Liver (tissue), 8 donors: ENCODE measurements at regions not wholly inside any gene's neighbourhood (a gene's known extent, or its start where the extent isn't known, plus 50 kb on each side); places are given as distances from the start of the nearest gene placed in this dataset.

ENCODE experiments used
- DNase-seq: peaks from one replicate; pipeline ENCODE4 v3.0.0-alpha.2; 2017; ENCODE audit warnings: low spot score
- H3K27ac ChIP-seq, 2 donors: one replicate each; pipeline ENCODE4 v1.7.0; 2013; ENCODE audit warnings: inconsistent platforms in 2 of 2, low read length in 2 of 2, control low read depth in 1 of 2, low read depth in 1 of 2, mild to moderate bottlenecking in 1 of 2
- H3K27me3 ChIP-seq, 4 donors: one replicate each; pipeline versions ENCODE4 v1.6.1 to v1.7.0; 2013; ENCODE audit warnings: low read length in 3 of 4, inconsistent platforms in 1 of 4, mild to moderate bottlenecking in 1 of 4, moderate library complexity in 1 of 4; ENCODE audit not compliant: control insufficient read depth in 4 of 4, insufficient read depth in 4 of 4
- H3K36me3 ChIP-seq, 4 donors: one replicate each; pipeline versions ENCODE4 v1.6.1 to v1.7.0; 2013; ENCODE audit warnings: low read length in 3 of 4, mild to moderate bottlenecking in 3 of 4, low read depth in 1 of 4, moderate library complexity in 1 of 4; ENCODE audit not compliant: control insufficient read depth in 4 of 4, insufficient read depth in 3 of 4
- H3K4me1 ChIP-seq, 4 donors: one replicate each; pipeline versions ENCODE4 v1.6.1 to v1.7.0; 2013; ENCODE audit warnings: low read length in 3 of 4, mild to moderate bottlenecking in 3 of 4, moderate library complexity in 1 of 4; ENCODE audit not compliant: control insufficient read depth in 4 of 4, insufficient read depth in 4 of 4
- H3K4me3 ChIP-seq, 3 donors: one replicate each; pipeline versions ENCODE4 v1.6.1 to v1.7.0; 2013; ENCODE audit warnings: low read length in 3 of 3, control low read depth in 1 of 3, low read depth in 1 of 3, mild to moderate bottlenecking in 1 of 3
- H3K9ac ChIP-seq, 2 donors: one replicate each; pipeline ENCODE4 v1.7.0; 2013; ENCODE audit warnings: low read length in 2 of 2, mild to moderate bottlenecking in 2 of 2, moderate library complexity in 2 of 2, control low read depth in 1 of 2, low read depth in 1 of 2
- H3K9me3 ChIP-seq, 4 donors: one replicate each; pipeline versions ENCODE4 v1.6.1 to v1.7.0; 2013; ENCODE audit warnings: low read length in 3 of 4; ENCODE audit not compliant: control insufficient read depth in 4 of 4
- ATF3 ChIP-seq: IDR thresholded peaks from 2 replicates; pipeline ENCODE4 v1.6.1; 2016; ENCODE audit warnings: antibody characterized with exemption
- EGR1 ChIP-seq, 2 donors: IDR thresholded peaks; 2 replicates each; pipeline ENCODE4 v1.6.1; 2016 to 2018; ENCODE audit warnings: antibody characterized with exemption in 2 of 2, low read depth in 2 of 2
- FOXA1 ChIP-seq: IDR thresholded peaks from 2 replicates; pipeline ENCODE4 v1.6.1; 2016; ENCODE audit warnings: antibody characterized with exemption
- FOXA2 ChIP-seq: IDR thresholded peaks from 2 replicates; pipeline ENCODE4 v1.6.1; 2016; ENCODE audit warnings: antibody characterized with exemption
- HNF4G ChIP-seq: IDR thresholded peaks from 2 replicates; pipeline ENCODE4 v1.6.1; 2016; ENCODE audit warnings: antibody characterized with exemption
- JUND ChIP-seq, 2 donors: IDR thresholded peaks; 2 replicates each; pipeline ENCODE4 v1.6.1; 2016; ENCODE audit warnings: antibody characterized with exemption in 2 of 2
- NR2F2 ChIP-seq: IDR thresholded peaks from 2 replicates; pipeline ENCODE4 v1.6.1; 2016; ENCODE audit warnings: antibody characterized with exemption
- RAD21 ChIP-seq, 2 donors: IDR thresholded peaks; 2 replicates each; pipeline ENCODE4 v1.6.1; 2016; ENCODE audit warnings: antibody characterized with exemption in 2 of 2, mild to moderate bottlenecking in 2 of 2
- RXRA ChIP-seq, 2 donors: IDR thresholded peaks; 2 replicates each; pipeline ENCODE4 v1.6.1; 2017 to 2018; ENCODE audit warnings: antibody characterized with exemption in 2 of 2, mild to moderate bottlenecking in 1 of 2
- SP1 ChIP-seq: IDR thresholded peaks from 2 replicates; pipeline ENCODE4 v1.6.1; 2018; ENCODE audit warnings: antibody characterized with exemption, mild to moderate bottlenecking
- TAF1 ChIP-seq: conservative IDR thresholded peaks from 2 replicates; pipeline ENCODE4 v1.6.1; 2016; ENCODE audit warnings: antibody characterized with exemption, mild to moderate bottlenecking
- YY1 ChIP-seq: IDR thresholded peaks from 2 replicates; pipeline ENCODE4 v1.6.1; 2016; ENCODE audit warnings: antibody characterized with exemption, mild to moderate bottlenecking
- WGBS: extraction: QIAGEN DNeasy Blood & Tissue Kit; methylation state at CpG from one replicate; pipeline ENCODE4 v1.1.7; 2013; 5-methylcytosine and 5-hydroxymethylcytosine counted together
- TF ChIP-seq, protein P1 (sequence below): fragments of 150-350 bp; IDR thresholded peaks from 2 replicates; pipeline ENCODE4 v1.5.1; 2017; ENCODE audit warnings: improper control_type of control experiment, low read depth, low read length; ENCODE audit not compliant: missing input control
- TF ChIP-seq, protein P2 (sequence below): IDR thresholded peaks from 2 replicates; pipeline ENCODE4 v1.6.1; 2016; ENCODE audit warnings: antibody characterized with exemption, mild to moderate bottlenecking
- TF ChIP-seq, protein P3 (sequence below): IDR thresholded peaks from 2 replicates; pipeline ENCODE4 v1.6.1; 2016; ENCODE audit warnings: antibody characterized with exemption
- TF ChIP-seq, protein P4 (sequence below): IDR thresholded peaks from 2 replicates; pipeline ENCODE4 v1.6.1; 2016; ENCODE audit warnings: antibody characterized with exemption
- donor health status: healthy.
- donor health status: healthy.
- donor health status: healthy.
- donor health status: healthy.
- donor health status: healthy.

DNA sequence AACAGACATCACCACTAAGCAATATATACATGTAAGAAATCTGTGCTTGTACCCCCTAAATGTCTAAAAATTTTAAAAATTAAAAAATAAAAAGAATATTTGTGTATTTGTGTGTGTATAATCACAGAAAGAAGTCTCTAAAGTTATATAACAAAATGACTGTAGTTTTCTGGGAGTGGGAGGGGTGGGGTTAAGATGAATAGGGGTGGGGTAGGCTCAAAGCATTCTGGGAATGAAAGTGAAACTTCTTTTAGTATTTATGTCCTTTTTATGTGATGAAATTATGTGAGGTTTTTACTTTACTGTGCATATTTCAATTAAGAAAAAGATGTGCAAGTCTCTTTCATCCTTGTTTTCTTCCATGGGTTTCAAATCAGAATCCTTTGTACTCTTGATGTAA is 65.3 kb downstream of the FASLG start:
- H3K9ac ChIP-seq: no peak overlapping the region
- TF ChIP-seq, protein P1, sequence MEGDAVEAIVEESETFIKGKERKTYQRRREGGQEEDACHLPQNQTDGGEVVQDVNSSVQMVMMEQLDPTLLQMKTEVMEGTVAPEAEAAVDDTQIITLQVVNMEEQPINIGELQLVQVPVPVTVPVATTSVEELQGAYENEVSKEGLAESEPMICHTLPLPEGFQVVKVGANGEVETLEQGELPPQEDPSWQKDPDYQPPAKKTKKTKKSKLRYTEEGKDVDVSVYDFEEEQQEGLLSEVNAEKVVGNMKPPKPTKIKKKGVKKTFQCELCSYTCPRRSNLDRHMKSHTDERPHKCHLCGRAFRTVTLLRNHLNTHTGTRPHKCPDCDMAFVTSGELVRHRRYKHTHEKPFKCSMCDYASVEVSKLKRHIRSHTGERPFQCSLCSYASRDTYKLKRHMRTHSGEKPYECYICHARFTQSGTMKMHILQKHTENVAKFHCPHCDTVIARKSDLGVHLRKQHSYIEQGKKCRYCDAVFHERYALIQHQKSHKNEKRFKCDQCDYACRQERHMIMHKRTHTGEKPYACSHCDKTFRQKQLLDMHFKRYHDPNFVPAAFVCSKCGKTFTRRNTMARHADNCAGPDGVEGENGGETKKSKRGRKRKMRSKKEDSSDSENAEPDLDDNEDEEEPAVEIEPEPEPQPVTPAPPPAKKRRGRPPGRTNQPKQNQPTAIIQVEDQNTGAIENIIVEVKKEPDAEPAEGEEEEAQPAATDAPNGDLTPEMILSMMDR: no peak
- TF ChIP-seq FOXA2 (no peak), SP1 (no peak), HNF4G (no peak), NR2F2 (no peak), JUND (IDR thresholded peaks at IDR 0.05) (no peak)
- TF ChIP-seq, protein P2, sequence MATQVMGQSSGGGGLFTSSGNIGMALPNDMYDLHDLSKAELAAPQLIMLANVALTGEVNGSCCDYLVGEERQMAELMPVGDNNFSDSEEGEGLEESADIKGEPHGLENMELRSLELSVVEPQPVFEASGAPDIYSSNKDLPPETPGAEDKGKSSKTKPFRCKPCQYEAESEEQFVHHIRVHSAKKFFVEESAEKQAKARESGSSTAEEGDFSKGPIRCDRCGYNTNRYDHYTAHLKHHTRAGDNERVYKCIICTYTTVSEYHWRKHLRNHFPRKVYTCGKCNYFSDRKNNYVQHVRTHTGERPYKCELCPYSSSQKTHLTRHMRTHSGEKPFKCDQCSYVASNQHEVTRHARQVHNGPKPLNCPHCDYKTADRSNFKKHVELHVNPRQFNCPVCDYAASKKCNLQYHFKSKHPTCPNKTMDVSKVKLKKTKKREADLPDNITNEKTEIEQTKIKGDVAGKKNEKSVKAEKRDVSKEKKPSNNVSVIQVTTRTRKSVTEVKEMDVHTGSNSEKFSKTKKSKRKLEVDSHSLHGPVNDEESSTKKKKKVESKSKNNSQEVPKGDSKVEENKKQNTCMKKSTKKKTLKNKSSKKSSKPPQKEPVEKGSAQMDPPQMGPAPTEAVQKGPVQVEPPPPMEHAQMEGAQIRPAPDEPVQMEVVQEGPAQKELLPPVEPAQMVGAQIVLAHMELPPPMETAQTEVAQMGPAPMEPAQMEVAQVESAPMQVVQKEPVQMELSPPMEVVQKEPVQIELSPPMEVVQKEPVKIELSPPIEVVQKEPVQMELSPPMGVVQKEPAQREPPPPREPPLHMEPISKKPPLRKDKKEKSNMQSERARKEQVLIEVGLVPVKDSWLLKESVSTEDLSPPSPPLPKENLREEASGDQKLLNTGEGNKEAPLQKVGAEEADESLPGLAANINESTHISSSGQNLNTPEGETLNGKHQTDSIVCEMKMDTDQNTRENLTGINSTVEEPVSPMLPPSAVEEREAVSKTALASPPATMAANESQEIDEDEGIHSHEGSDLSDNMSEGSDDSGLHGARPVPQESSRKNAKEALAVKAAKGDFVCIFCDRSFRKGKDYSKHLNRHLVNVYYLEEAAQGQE: no peak
- H3K4me1 ChIP-seq: peaks cover 0 to 2% (median 0%) of the 10 kb centered on the region in 4 donors
- H3K9me3 ChIP-seq: peaks cover 0 to 1% (median 0%) of the 10 kb centered on the region in 4 donors
- no peak overlapping the region for H3K4me3 ChIP-seq
- H3K36me3 ChIP-seq: no peaks in the 10 kb centered on the region
- no peak overlapping the region for H3K27ac ChIP-seq
- DNase-seq: no peak
- H3K27me3 ChIP-seq: no peaks in the 10 kb centered on the region

- H3K4me1 ChIP-seq: no peaks in the 10 kb centered on the region
- TF ChIP-seq FOXA1: no peak
- no peak for TF ChIP-seq ATF3
- TF ChIP-seq, protein P3, sequence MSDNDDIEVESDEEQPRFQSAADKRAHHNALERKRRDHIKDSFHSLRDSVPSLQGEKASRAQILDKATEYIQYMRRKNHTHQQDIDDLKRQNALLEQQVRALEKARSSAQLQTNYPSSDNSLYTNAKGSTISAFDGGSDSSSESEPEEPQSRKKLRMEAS: no peak
- no peak for TF ChIP-seq TAF1
- TF ChIP-seq NR2F2: no peak
- TF ChIP-seq YY1: no peak
- H3K27me3 ChIP-seq: no peaks in the 10 kb centered on the region
- H3K9me3 ChIP-seq: peaks cover 0 to 1% (median 0%) of the 10 kb centered on the region in 4 donors
- no peak overlapping the region for H3K27ac ChIP-seq
- no peak overlapping the region for H3K9ac ChIP-seq
- H3K36me3 ChIP-seq: no peaks in the 10 kb centered on the region
- 84% methylated on average over 2 of the region's 2 CpGs for WGBS
- H3K4me3 ChIP-seq: no peak overlapping the region
- DNase-seq: no peak
Measured at GRCh38 chr1:172724765-172725613, 66.1 kb downstream of the FASLG start.

GRCh38 chr1:172726740-172727139 is 67.8 kb downstream of the FASLG start:
- Histone ChIP-seq H3K4me1 (no peaks in the 10 kb centered on the region), H3K4me3 (no peak overlapping the region), H3K27me3 (no peaks in the 10 kb centered on the region), H3K27ac (no peak overlapping the region), H3K9ac (no peak overlapping the region), H3K9me3 (peaks cover 0 to 1% (median 0%) of the 10 kb centered on the region in 4 donors), H3K36me3 (no peaks in the 10 kb centered on the region)
- DNase-seq: no peak
- WGBS: 62% methylated on average over 2 of the region's 2 CpGs
- TF ChIP-seq EGR1 (IDR thresholded peaks at IDR 0.05; ENCODE audit: low read depth in 2 of 2) (no peak), FOXA2 (no peak), TAF1 (no peak), HNF4G (no peak), JUND (IDR thresholded peaks at IDR 0.05) (no peak), RAD21 (IDR thresholded peaks at IDR 0.05) (no peak), SP1 (no peak), RXRA (IDR thresholded peaks at IDR 0.05) (no peak)
- TF ChIP-seq, protein P3: no peak
- TF ChIP-seq, protein P1: no peak
- TF ChIP-seq, protein P4, sequence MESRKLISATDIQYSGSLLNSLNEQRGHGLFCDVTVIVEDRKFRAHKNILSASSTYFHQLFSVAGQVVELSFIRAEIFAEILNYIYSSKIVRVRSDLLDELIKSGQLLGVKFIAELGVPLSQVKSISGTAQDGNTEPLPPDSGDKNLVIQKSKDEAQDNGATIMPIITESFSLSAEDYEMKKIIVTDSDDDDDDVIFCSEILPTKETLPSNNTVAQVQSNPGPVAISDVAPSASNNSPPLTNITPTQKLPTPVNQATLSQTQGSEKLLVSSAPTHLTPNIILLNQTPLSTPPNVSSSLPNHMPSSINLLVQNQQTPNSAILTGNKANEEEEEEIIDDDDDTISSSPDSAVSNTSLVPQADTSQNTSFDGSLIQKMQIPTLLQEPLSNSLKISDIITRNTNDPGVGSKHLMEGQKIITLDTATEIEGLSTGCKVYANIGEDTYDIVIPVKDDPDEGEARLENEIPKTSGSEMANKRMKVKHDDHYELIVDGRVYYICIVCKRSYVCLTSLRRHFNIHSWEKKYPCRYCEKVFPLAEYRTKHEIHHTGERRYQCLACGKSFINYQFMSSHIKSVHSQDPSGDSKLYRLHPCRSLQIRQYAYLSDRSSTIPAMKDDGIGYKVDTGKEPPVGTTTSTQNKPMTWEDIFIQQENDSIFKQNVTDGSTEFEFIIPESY: no peak
